T47D (cell line): ENCODE measurements at regions not wholly inside any gene's neighbourhood (a gene's known extent, or its start where the extent isn't known, plus 50 kb on each side); places are given as distances from the start of the nearest gene placed in this dataset.
A peak's percentile ranks its signal among the peaks of the same experiment; 100 is the strongest.

ENCODE experiments used
- DNase-seq, 2 experiments: peaks; one replicate each; pipeline versions ENCODE4 v3.0.0 to v3.0.0-alpha.2; 2011 to 2012; ENCODE audit warnings: low read depth in 1 of 2, low spot score in 1 of 2
- JUND ChIP-seq: IDR thresholded peaks from 2 replicates; pipeline ENCODE4 v1.6.1; 2012; ENCODE audit warnings: low read depth
- in situ Hi-C: cut with HindIII; loops from 2 replicates; pipeline ENCODE4 v1.10.0; 2016; ENCODE audit warnings: low sequenced_read_pairs, low pct_unique_long_range_greater_than_20kb

- no peak for DNase-seq
- no peak for TF ChIP-seq JUND
- in situ Hi-C loops: no loop called here
These were observed 841.0 kb downstream of the FAM133A start for GRCh38 chrX:94515009-94515408.

DNA sequence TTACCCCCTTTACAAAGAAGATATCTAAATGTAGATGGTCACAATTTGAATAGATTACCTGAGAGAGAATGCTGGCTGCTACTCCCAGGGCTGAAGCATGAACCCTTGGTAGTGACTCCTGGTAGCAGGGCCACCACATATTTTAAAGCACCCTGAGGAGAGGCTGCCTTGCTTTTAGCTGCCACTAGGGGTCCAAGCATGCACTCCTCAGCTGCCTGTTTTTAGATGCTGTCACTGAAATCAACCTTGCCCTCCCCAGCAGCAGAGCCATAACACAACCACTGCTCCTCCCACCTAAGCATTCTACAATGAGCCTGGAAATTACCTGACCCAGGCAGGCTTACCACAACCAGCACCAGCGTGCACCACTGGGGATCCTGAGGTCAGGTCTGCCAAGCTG, 850.9 kb downstream of the FAM133A start:
- DNase-seq: no peak
- in situ Hi-C loops: no loop called here
- no peak for TF ChIP-seq JUND

- no peak for DNase-seq
- TF ChIP-seq JUND: no peak
- in situ Hi-C loops: no loop called here
These were observed 871.7 kb downstream of the FAM133A start for GRCh38 chrX:94545722-94546121.

- DNase-seq: peak in 1 of 2 experiments; percentile 17
- no peak for TF ChIP-seq JUND
- in situ Hi-C loops: no loop called here
These were observed 877.8 kb downstream of the FAM133A start for GRCh38 chrX:94551831-94552230.

DNA sequence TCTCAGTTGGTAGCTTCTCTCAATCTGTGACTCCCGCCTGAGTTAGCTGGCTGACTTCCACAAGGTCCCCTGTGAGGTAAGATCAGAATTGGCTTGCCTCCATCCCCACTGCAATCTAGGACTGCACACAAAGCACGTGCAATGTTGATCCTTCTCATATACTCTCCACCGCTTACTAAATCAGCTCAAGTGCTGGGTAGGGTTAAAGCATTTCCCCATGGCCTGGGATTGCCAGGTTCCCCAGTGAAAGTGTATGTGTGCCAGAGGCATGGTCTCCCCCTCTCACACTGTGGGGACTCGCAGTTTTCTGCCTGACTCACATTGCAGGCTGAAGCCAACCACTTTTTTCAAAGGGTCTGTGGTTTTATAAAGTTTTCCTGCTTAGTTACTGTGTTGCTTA, 886.9 kb downstream of the FAM133A start:
- no peak for TF ChIP-seq JUND
- DNase-seq: no peak
- in situ Hi-C loops: no loop called here

DNA sequence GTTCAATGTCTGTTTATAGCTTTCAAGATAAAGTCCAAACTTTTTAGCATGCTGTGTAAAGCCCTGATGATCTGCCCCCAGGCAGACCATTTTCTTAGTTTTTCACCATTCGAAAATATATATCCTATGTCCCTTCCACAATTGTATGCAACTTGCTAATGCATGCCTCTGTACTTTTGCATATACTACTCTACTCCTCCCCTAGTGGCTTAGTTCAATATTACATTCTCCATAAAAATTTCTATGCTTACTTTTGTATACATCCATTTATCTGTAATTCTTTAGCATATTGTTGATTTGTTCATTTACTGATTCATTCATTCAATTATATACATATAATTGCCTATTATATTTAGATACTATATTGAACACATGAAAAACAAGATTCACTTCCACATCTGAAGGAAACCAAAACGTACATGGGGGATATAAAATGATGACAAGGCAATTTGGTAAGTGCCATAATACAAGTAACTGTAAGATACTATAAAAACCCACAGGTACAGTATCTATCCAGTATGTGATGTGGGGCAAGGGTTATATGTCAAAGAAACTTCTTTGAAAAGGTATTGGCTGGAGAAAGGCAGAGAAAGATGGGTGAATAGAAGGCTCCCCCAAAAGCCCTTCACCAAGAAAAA, 902.5 kb downstream of the FAM133A start:
- no peak for TF ChIP-seq JUND
- no peak for DNase-seq
- in situ Hi-C loops: no loop called here

DNA sequence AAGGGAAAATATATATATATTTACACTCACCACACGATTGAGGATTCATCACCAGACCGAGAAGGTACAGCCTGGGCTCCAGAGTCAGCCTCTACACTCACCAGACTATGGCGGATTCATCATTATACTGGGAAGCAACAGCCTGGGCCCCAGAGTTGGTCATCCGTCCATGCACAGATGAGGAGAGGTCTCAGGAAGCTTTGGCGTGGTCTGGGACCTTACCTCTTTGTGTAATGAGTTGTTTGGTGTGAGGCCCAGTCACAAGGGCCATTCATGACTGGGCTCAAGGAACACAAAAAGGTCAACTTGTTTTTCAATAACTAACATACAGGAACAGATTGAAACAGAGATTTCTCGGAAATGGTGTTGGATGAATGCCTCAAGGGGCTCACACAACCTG, 926.1 kb downstream of the FAM133A start:
- in situ Hi-C loops: no loop called here
- no peak for TF ChIP-seq JUND
- peak in 1 of 2 experiments; percentile 12 for DNase-seq

DNA sequence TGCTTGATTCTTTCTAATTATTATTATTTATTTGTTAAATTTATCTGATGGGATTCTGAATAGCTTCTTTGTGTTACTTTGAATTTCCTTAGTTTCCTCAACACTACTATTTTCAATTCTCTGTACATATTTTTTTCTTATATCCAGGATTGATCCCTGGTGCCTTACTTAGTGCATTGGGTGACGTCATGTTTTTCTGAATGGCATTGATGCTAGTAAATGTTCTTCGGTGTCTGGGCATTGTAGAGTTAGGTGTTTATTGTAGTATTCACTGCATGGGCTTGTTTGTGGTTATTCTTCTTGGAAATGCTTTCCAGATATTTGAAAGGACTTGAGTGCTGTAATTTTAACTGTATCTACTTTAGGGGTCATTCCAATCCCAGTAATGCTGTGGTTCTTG, 938.1 kb downstream of the FAM133A start:
- no peak for TF ChIP-seq JUND
- in situ Hi-C loops: no loop called here
- no peak for DNase-seq

DNA sequence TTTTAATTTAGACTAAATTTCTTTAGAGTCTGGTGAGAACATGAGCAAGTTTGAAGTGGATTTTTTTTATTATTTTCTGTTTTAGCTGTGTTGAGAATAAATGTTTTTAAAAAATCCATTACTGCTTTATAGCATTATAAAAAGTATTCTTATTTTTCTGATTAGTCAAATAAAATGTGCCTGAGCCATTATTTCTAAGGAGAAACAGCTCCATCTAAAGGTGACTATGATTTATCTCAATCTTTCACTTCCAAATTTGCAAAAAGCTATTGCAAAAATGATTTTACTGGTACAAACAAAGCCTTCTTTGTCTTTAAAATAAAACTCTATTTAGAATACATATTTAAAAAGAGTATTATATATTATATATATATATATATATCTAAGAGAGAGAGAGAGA, 959.2 kb downstream of the FAM133A start:
- no peak for TF ChIP-seq JUND
- no peak for DNase-seq
- in situ Hi-C loops: no loop called here

DNA sequence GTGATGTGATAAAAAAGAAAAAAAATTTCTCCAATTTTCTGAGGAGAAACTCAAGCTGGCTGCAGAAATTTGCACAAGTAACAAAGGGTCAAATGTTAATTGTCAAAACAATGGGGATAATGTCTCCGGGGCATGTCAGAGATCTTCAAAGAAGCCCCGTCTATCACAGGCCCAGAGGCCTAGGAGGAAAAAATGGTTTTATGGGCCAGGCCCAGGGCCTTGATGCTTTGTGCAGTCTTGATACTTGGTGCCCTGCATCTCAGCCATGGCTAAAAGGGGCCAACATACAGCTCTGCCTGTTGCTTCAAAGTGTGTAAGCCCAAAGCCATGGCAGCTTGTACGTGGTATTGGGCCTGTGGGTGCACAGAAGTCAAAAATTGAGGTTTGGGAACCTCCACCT, 961.0 kb downstream of the FAM133A start:
- in situ Hi-C loops: no loop called here
- no peak for DNase-seq
- TF ChIP-seq JUND: no peak

DNA sequence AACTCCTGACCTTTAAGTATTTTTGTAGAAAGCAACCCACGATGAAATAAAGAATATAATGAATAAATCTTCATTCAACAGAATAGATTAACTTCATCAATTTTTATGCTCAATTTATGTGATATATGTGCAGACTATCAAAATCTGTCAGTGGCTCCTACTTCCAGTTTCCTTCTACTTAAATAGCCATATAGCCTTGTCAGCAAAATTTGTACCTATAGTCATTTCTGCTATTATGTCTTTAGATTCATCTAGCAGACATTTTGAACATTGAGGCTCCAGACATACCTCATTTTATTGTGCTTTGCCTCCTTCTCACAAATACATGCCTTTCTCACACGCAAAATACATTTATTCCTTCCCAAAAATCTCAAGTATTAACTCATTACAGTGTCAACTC, 971.7 kb downstream of the FAM133A start:
- in situ Hi-C loops: no loop called here
- no peak for TF ChIP-seq JUND
- no peak for DNase-seq

DNA sequence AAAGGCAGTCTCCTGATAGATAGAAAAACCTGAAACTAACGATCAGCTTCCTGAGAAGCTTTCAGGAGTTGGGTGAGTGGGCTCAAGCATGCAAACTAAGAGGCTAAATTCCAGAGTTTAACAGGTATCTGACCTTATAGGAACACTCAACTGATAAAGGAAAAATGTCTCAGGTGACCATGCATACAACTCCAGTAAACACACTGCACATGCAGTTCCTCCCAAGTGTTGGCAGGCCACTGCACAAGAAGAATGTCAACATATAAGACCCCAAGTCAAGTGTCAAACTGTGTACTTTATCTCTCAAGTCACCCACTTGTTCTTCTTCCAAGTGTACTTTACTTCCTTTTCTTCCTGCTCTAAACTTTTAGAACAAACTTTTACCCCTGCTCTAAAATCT, 981.2 kb downstream of the FAM133A start:
- TF ChIP-seq JUND: no peak
- in situ Hi-C loops: no loop called here

GRCh38 chrX:94662689-94663088, 988.7 kb downstream of the FAM133A start:
- no peak for TF ChIP-seq JUND
- in situ Hi-C loops: no loop called here
- peak in 1 of 2 experiments; percentile 2 for DNase-seq

More for the DNA sequence above, 981.2 kb downstream of the FAM133A start:
- DNase-seq: no peak

DNA sequence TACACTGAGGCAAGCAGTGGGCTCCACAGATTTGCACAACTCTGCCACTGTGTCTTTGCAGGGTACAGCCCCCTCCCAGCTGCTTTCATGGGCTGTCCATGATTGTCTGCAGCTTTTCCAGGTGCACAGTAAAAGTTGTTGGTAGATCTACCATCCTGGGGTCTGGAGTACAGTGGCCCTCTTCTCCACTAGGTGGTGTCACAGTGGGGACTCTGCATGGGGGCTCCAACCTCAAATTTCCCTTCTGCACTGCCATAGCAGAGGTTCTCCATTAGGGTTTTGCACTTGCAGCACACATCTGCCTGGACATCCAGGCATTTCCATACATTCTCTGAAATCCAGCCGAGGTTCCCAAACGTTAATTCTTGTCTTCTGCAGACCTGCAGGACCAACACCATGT, 1002.3 kb downstream of the FAM133A start:
- in situ Hi-C loops: no loop called here
- DNase-seq: no peak
- TF ChIP-seq JUND: no peak
